K562 (cell line): ENCODE measurements at regions not wholly inside any gene's neighbourhood (a gene's known extent, or its start where the extent isn't known, plus 50 kb on each side); places are given as distances from the start of the nearest gene placed in this dataset.

Source experiments
- ATAC-seq: fragments of 200-7000 bp; cut with Tn5 transposase; 3 replicates; pipeline ENCODE4 v1.9.1; 2020; ENCODE audit warnings: moderate library complexity
- BruUV-seq: library from RNA; stranded (reverse); fragments of 400-500 nt; replicated peaks from 2 replicates; lab custom pipeline; 2021; lab: Mats Ljungman, UMichigan
- CTCF ChIA-PET: fragments of 300-600 bp; formaldehyde crosslinking; extraction: SDS; loops from one replicate; lab custom pipeline; 2021; ENCODE audit warnings: low intra/inter-chr PET ratio; lab: Yijun Ruan, JAX
- POLR2A ChIA-PET: fragments of 300-600, 350-650 bp; sonication (Branson Sonifier 250); formaldehyde crosslinking; extraction: SDS; loops from one replicate; lab custom pipeline; 2021; ENCODE audit warnings: antibody characterized with exemption, inconsistent platforms; lab: Yijun Ruan, JAX
- DNase-seq, 4 experiments: peaks; one replicate each; pipeline versions ENCODE4 v3.0.0 to v3.0.0-alpha.2; 2011 to 2018; ENCODE audit warnings: low spot score in 3 of 4, mixed read lengths in 3 of 4; ENCODE audit errors: extremely low read depth in 1 of 4
- FAIRE-seq: peaks from 2 replicates; lab custom pipeline; 2011; peaks lifted over from hg19 to GRCh38; lab: Jason Lieb, UNC
- H2AFZ ChIP-seq: 2 replicates; pipeline ENCODE4 v1.6.0; 2011; ENCODE audit warnings: low read depth, low read length, control low read depth, inconsistent platforms
- H3K27ac ChIP-seq: fragments of 200-600 bp; 3 replicates; pipeline ENCODE4 v1.8.0; 2011; ENCODE audit warnings: low read depth, mild to moderate bottlenecking, control low read depth, inconsistent platforms, low read length, moderate library complexity, mixed read lengths; ENCODE audit errors: extremely low read depth
- H3K27me3 ChIP-seq, 2 experiments: fragments of 300-600 bp in 1 of 2; 2 replicates in 1 of 2; 3 replicates in 1 of 2; pipeline versions ENCODE4 v1.6.0 to v1.8.0; 2011; ENCODE audit warnings: inconsistent platforms in 2 of 2, low read length in 2 of 2, mild to moderate bottlenecking in 1 of 2, mixed read lengths in 1 of 2, moderate library complexity in 1 of 2; ENCODE audit not compliant: control insufficient read depth in 2 of 2, insufficient read depth in 2 of 2
- H3K36me3 ChIP-seq: fragments of 300-600 bp; 3 replicates; pipeline ENCODE4 v1.8.0; 2011; ENCODE audit warnings: mild to moderate bottlenecking, low read length, inconsistent platforms; ENCODE audit not compliant: control insufficient read depth, insufficient read depth
- H3K4me1 ChIP-seq, 2 experiments: fragments of 200-600 bp in 1 of 2; replicated peaks in 1 of 2; 2 replicates in 1 of 2; 3 replicates in 1 of 2; pipeline versions ENCODE4 v1.5.1 to v1.8.0; 2011; ENCODE audit warnings: inconsistent platforms in 2 of 2, low read length in 2 of 2, mild to moderate bottlenecking in 1 of 2, mixed read lengths in 1 of 2, moderate library complexity in 1 of 2; ENCODE audit not compliant: control insufficient read depth in 2 of 2, insufficient read depth in 2 of 2
- H3K4me2 ChIP-seq: 2 replicates; pipeline ENCODE4 v1.6.1; 2011; ENCODE audit warnings: low read length, control low read depth, inconsistent platforms, mixed read lengths; ENCODE audit not compliant: insufficient read depth
- H3K4me3 ChIP-seq: fragments of 200-600 bp; sonication (generic), shearing (Covaris generic); 2 replicates; pipeline ENCODE4 v1.5.1; 2016; ENCODE audit warnings: control low read depth, inconsistent platforms
- H3K79me2 ChIP-seq: fragments of 200-600 bp; 3 replicates; pipeline ENCODE4 v1.8.0; 2011; ENCODE audit warnings: low read length, inconsistent platforms; ENCODE audit not compliant: control insufficient read depth, insufficient read depth
- H3K9ac ChIP-seq, 2 experiments: 2 replicates each; pipeline versions ENCODE4 v1.6.0 to v1.6.1; 2011; ENCODE audit warnings: low read depth in 2 of 2, low read length in 2 of 2, control low read depth in 1 of 2, inconsistent platforms in 1 of 2, mild to moderate bottlenecking in 1 of 2, mixed read lengths in 1 of 2; ENCODE audit not compliant: insufficient read depth in 1 of 2
- H3K9me1 ChIP-seq: one replicate; pipeline ENCODE4 v1.6.0; 2011; ENCODE audit warnings: inconsistent platforms, mild to moderate bottlenecking, low read length, moderate library complexity; ENCODE audit not compliant: control insufficient read depth, insufficient read depth
- H3K9me3 ChIP-seq: replicated peaks from 2 replicates; pipeline ENCODE4 v1.5.1; 2011; ENCODE audit warnings: low read depth, low read length, inconsistent platforms; ENCODE audit not compliant: control insufficient read depth, insufficient read depth
- H4K20me1 ChIP-seq: replicated peaks from 2 replicates; pipeline ENCODE4 v1.6.1; 2011; ENCODE audit warnings: low read length, inconsistent platforms, mixed read lengths; ENCODE audit not compliant: control insufficient read depth, insufficient read depth
- BCL6 ChIP-seq: fragments of 250-450 bp; sonication (Bioruptor Pico); IDR thresholded peaks from 2 replicates; pipeline ENCODE4 v1.4.0; 2020
- BHLHE40 ChIP-seq: IDR thresholded peaks from 2 replicates; pipeline ENCODE4 v1.6.1; 2011; ENCODE audit warnings: low read length, improper control_type of control experiment
- CHD2 ChIP-seq: IDR thresholded peaks from 2 replicates; pipeline ENCODE4 v1.6.1; 2011; ENCODE audit warnings: low read depth, low read length
- FIP1L1 ChIP-seq: fragments of 200-400 bp; formaldehyde crosslinking; IDR thresholded peaks from 2 replicates; pipeline ENCODE4 v1.6.1; 2018; ENCODE audit warnings: mild to moderate bottlenecking, low read depth, low read length; ENCODE audit not compliant: poor library complexity, severe bottlenecking
- FOXK1 ChIP-seq: sonication (generic); formaldehyde crosslinking; IDR thresholded peaks from 2 replicates; pipeline ENCODE4 v1.8.0; 2022; ENCODE audit warnings: missing genetic modification reagents, mild to moderate bottlenecking, borderline replicate concordance
- HDAC8 ChIP-seq: fragments of 450-650 bp; IDR thresholded peaks from 2 replicates; pipeline ENCODE4 v1.6.1; 2016; ENCODE audit warnings: mild to moderate bottlenecking, missing genetic modification characterization, moderate library complexity, missing compliant biosample characterization
- HMG20B ChIP-seq: fragments of 250-450 bp; sonication (Bioruptor Pico); IDR thresholded peaks from 2 replicates; pipeline ENCODE4 v1.5.0; 2021; ENCODE audit warnings: mild to moderate bottlenecking
- NFATC3 ChIP-seq: fragments of 450-650 bp; IDR thresholded peaks from 2 replicates; pipeline ENCODE4 v1.6.1; 2017; ENCODE audit warnings: mild to moderate bottlenecking
- POLR2AphosphoS5 ChIP-seq: IDR thresholded peaks from 2 replicates; pipeline ENCODE4 v1.6.1; 2011; ENCODE audit warnings: mild to moderate bottlenecking, low read depth, low read length, moderate library complexity; ENCODE audit not compliant: control insufficient read depth, insufficient read depth
- POLR2B ChIP-seq: fragments of 450-650 bp; IDR thresholded peaks from 2 replicates; pipeline ENCODE4 v1.6.1; 2018; ENCODE audit warnings: low read depth; ENCODE audit not compliant: partially characterized antibody
- RBBP5 ChIP-seq: fragments of 200-600 bp; sonication (generic); IDR thresholded peaks from 2 replicates; pipeline ENCODE4 v1.6.1; 2012; ENCODE audit warnings: borderline replicate concordance, mild to moderate bottlenecking, low read length, control low read depth, inconsistent platforms; ENCODE audit not compliant: insufficient read depth, poor library complexity, severe bottlenecking
- SAFB2 ChIP-seq: fragments of 200-400 bp; formaldehyde crosslinking; IDR thresholded peaks from 2 replicates; pipeline ENCODE4 v1.6.1; 2018; ENCODE audit warnings: borderline replicate concordance, low read length, low read depth, moderate library complexity; ENCODE audit not compliant: severe bottlenecking
- TBP ChIP-seq: optimal IDR thresholded peaks from 2 replicates; pipeline ENCODE3; 2011; ENCODE audit warnings: low read depth, low read length, improper control_type of control experiment
- ZNF507 ChIP-seq: conservative IDR thresholded peaks from 2 replicates; pipeline ENCODE4 v1.6.1; 2017; ENCODE audit warnings: missing genetic modification characterization, missing compliant biosample characterization
- ZNF707 ChIP-seq: fragments of 250-450 bp; sonication (Bioruptor Pico); conservative IDR thresholded peaks from 2 replicates; pipeline ENCODE4 v1.8.0; 2022; ENCODE audit warnings: inconsistent platforms, mild to moderate bottlenecking, moderate library complexity
- WGBS: fragments of 100-300 bp; shearing (Covaris generic); methylation state at CpG from one replicate; pipeline ENCODE4 v1.1.6; 2016; ENCODE audit warnings: low coverage, mixed read lengths; ENCODE audit not compliant: insufficient coverage; ENCODE audit errors: missing lambda C conversion rate; 5-methylcytosine and 5-hydroxymethylcytosine counted together
- in situ Hi-C: fragments of 300-500 bp; cut with MboI; formaldehyde crosslinking; loops from 4 replicates; pipeline ENCODE4 v1.15.0; 2018; ENCODE audit warnings: inconsistent platforms, mixed read lengths
- intact Hi-C: fragments of 100-400 bp; cut with micrococcal nuclease; formaldehyde crosslinking; loops from 2 replicates; pipeline ENCODE4 v1.14.2; 2022

DNA sequence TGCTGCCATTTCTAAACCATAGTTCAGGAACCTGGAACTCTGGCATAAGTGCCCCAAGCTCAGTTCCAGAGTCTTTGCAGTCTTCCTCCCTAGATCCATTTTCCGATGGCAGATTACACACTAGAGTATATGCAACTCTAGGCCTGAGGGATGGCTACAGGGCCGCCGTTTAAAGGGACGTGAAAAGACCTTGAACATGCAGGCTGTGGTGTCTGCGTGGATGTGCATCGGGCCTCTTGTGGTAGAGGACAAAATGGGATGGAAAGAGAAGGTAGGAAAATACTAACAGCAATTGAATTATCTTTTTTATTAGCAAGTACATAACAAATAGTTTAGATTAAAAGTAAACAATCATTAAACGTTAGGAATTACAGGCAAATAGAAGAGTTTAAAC is 588.9 kb downstream of the RFPL4B start:
- H3K36me3 ChIP-seq = no peaks in the 10 kb centered on the region
- no peak overlapping the region for H3K9ac ChIP-seq
- intact Hi-C loops = no loop called here
- no peak for DNase-seq
- no TSS peak for BruUV-seq
- no peak overlapping the region for H3K27ac ChIP-seq
- H3K79me2 ChIP-seq = no peaks in the 10 kb centered on the region
- FAIRE-seq = no peak
- H3K4me3 ChIP-seq = no peak overlapping the region
- no peak overlapping the region for H2AFZ ChIP-seq
- H4K20me1 ChIP-seq = no peaks in the 10 kb centered on the region
- CTCF ChIA-PET = no interaction called here
- no peaks in the 10 kb centered on the region for H3K27me3 ChIP-seq
- ATAC-seq = no peak
- TF ChIP-seq POLR2AphosphoS5 = no peak
- TF ChIP-seq FOXK1 (CRISPR knock-in tag) = no peak
- no peak for TF ChIP-seq CHD2
- TF ChIP-seq ZNF507 (tag) = no peak
- TF ChIP-seq RBBP5 = no peak
- TF ChIP-seq BHLHE40 = no peak
- no peak for TF ChIP-seq NFATC3
- no peak for TF ChIP-seq TBP
- no peak for TF ChIP-seq FIP1L1
- no peak for TF ChIP-seq BCL6
- no peak for TF ChIP-seq POLR2B
- TF ChIP-seq HMG20B (CRISPR knock-in tag) = no peak
- TF ChIP-seq ZNF707 (CRISPR knock-in tag) = no peak
- no peak for TF ChIP-seq HDAC8 (tag)
- no peak for TF ChIP-seq SAFB2
- TF ChIP-seq, all 486 proteins: peak for 0
- no peaks in the 10 kb centered on the region for H3K4me1 ChIP-seq
- H3K9me1 ChIP-seq = no peaks in the 10 kb centered on the region
- 59% methylated on average over 7 of the region's 7 CpGs for WGBS
- H3K4me2 ChIP-seq = no peak overlapping the region
- no peaks in the 10 kb centered on the region for H3K9me3 ChIP-seq
- in situ Hi-C loops = no loop called here
- POLR2A ChIA-PET = no interaction called here
